Urinary bladder (tissue), 1 donor: ENCODE measurements at regions not wholly inside any gene's neighbourhood (a gene's known extent, or its start where the extent isn't known, plus 50 kb on each side); places are given as distances from the start of the nearest gene placed in this dataset. TPM values are rescaled to one million over a fixed set of nuclear protein-coding genes. Genes with fewer than 3 reads are reported as not detected.

Source experiments
- small RNA-seq: library from RNA; depleted of rRNA; stranded (forward); fragments of <200 nt; gene quantifications from one replicate; pipeline ENCODE3, GENCODE V24; 2014

Small RNA genes lying in the stretch of these regions (small RNA-seq; reads per million reads assigned to genes)
- not detected for gene RNU4ATAC17P
